GM21825 (cell line): ENCODE measurements at regions not wholly inside any gene's neighbourhood (a gene's known extent, or its start where the extent isn't known, plus 50 kb on each side); places are given as distances from the start of the nearest gene placed in this dataset.

Experiments used
- ATAC-seq: cut with Tn5 transposase; IDR thresholded peaks from one replicate; pipeline ENCODE4 v1.9.1; 2021; ENCODE audit warnings: mild to moderate bottlenecking, moderate library complexity; ENCODE audit not compliant: unreplicated experiment

DNA sequence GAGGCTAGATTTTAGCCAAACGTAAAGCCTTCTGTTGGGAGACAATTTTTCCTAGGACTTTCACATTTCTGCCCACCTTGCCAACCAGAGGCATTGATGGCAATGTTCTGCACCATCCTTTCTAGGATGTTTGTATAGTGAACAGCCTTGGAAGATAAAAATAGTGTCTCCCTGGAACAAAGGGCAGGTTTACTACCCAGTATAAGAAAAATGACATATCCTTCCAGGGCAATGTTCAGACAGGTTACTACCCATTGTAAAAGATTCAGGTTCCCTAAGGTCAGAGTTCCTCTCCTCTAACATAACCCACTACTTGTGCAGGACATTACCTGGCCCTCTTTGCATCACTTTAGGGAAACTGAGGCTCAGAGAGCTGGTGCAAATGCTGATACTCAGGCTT is 248.2 kb upstream of the VEPH1 start:
- ATAC-seq: no peak

DNA sequence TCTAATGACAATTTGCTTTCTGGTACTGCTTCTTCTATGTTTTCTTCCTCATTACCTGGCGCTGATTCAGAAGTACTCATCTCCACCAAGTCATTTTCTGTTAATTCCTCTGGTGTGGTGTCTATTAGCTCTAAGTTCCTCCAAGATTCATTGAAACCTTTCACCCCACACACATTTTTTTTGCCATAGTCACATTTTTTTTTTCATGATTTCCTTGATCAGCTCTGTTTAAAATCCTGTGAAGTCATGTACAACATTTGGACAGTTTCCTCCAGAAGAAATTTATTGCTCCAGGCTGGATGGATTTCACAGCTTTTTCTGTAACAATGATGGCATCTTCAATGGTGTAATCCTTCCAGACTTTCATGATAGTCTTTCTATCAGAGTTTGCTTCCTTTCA is 243.2 kb upstream of the VEPH1 start:
- ATAC-seq: no peak

DNA sequence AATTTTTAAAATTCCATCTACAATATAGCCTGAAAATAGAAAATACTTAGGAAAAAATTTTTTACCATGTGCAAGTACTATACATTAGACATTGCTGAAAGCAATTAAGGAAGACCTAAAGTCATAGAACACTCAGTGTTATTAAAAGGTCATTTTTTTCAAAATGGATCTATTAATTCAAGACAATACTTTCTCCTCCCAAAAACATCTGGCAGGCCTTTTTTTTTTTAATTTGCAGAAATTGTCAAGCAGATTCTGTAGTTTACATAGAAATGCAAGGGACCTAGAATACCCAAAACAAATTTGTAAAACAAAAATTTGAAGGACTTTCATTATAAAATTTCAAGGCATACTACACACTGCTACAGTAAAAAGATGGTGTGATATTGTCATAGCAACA is 238.4 kb upstream of the VEPH1 start:
- no peak for ATAC-seq

DNA sequence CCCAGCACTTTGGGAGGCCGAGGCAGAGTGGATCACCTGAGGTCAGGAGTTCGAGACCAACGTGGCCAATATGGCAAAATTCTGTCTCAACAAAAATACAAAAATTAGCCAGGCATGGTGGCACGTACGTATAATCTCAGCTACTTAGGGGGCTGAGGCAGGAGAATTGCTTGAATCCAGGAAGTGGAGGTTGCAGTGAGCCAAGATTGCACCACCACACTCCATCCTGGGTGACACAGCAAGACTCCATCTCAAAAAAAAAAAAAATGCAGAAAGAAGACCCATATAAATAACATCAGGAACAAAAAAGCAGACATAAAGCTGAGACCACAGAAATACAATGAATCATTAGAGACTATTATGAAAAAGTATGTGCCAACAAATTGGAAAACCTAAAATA is 235.2 kb upstream of the VEPH1 start:
- ATAC-seq: no peak

DNA sequence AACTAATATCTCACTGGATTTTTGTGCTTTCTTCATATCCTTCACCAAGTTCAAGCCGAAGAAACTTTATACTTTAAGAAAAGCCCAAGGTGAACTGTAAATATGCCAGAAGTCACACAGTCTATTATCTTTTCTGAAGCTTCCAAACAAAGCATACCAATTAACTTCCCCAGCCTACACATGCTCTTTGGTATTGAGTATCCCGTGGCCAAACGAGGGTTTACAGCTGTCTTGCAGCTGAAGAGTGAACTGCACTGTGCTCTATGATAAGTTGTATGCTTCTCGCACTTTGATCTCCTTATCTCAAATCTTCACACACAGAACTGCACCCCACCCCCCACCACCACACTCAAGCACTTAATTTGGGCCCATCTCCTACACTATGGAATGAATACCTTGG is 215.6 kb upstream of the VEPH1 start:
- no peak for ATAC-seq

DNA sequence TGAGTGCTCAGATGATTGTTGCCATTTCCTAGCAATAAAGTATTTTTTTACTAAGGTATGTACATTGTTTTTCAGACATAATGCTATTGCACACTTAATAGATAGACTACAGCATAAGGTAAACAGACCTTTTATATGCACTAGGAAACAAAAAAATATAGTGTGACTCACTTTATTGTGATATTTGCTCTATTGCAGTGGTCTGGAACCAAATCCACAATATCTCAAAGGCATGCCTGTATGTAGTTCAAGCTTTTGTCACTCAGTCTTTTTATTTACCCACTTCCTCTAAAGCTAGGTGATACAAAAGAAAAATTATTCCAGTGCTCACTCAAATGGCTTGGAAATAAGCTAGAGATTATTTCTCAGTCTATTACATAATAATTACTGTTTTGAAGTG is 209.9 kb upstream of the VEPH1 start:
- no peak for ATAC-seq

DNA sequence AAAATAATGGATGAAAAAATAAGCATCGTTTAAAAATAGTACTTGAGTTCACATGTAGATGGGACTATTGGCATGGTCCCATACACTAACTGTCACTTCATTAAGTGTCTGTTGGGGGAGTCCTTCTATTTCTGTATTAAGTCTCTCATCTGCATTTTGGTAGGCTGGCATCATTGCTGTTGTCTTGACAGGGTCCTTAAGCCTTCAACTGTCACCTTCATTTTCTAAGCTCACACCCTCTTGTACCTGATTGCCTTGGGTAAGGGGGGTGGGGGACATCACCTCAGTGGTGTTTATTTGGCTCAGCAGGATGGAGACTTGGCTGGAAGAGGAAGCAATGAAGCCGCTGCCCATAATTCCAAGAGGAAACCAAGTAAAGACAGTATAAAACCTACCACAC is 202.0 kb upstream of the VEPH1 start:
- no peak for ATAC-seq

DNA sequence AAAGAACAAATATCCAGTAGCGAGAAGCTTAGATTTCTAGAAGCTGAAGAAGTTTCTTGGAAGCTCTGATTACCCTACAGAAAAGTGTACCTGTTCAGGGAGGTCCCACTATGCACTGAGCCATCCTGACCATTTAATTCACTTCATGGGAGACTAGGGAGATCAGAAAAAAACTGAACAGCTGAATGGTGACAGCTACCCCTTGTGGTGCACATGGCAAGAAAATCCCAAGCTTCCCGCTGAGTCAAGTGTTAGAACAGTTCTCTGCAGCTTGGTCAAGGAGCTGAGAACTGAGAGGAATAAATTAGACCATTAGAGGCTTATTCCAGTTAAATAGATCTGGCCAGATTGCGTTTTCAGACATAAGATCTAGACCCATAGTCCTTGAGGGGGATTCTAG is 197.2 kb upstream of the VEPH1 start:
- ATAC-seq: no peak

DNA sequence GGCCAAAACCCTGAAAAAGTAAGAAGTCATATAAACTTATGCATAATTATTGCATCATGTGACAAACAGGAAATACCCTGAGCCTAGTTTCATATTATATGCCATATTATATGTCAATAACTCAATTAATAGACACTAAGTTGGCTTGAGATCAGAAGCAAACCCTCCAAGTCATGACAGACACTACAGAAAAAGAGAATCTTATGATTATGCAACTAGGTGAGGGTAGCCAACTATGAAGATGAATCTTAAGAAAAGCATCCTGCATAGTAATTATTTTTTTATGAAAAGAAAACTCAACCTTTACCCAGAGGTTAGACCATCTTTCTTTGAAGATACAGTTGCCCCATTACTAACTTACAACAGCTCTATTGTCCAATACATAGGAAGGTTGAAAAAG is 192.4 kb upstream of the VEPH1 start:
- no peak for ATAC-seq

DNA sequence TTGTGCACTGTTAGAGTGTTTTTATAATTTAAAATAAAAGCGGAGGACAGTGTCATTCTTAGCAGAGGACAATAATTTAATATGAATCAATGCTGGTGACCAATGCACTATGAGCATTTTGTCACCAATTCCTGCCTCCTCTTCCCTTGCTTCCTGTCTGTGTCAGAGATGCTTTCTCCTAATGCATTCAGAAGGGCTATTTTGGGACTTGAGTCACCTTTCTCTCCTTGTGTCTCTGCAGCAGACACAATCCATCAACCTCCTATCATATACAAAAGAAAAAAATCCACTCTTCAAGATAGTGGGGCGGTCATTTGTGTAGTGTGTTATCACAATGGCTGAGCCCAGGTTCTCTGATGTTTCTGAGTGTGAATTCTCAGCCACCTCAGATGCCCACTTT is 191.9 kb upstream of the VEPH1 start:
- no peak for ATAC-seq

DNA sequence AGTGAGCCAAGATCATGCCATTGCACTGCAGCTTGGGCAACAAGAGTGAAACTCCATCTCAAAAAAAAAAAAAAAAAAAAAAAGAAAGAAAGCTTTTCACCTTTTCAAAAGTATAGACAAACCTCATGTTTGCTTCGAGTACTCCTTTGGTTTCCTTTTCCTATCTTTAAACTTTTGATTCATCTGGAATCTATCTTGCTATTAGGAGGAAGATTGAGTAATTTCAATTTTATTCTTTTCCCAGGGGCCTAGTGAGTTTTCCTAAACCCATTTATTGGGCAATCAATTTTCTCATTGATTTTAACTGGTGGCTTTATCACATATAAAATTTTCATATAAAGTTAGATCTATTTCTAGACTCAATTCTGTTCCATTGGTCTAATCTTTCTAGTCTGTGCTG is 190.5 kb upstream of the VEPH1 start:
- ATAC-seq: no peak

DNA sequence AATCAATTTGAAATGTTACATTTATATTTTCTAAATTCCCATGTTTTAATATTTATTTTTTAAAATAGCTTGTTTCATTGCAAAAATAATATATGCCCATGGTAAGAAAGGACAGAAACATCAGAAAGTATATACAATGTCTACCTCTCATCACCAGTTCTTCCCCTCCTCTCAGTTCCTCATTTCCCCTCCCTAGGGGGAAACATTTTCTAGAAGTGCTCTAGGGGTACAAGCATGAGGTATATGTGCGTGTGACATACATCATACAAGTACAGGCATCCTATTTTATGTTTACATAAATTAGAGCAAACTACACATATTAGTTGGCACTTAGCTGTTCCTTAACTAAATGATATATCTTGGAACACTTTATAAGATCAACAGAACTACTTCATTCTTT is 189.3 kb upstream of the VEPH1 start:
- ATAC-seq: no peak

DNA sequence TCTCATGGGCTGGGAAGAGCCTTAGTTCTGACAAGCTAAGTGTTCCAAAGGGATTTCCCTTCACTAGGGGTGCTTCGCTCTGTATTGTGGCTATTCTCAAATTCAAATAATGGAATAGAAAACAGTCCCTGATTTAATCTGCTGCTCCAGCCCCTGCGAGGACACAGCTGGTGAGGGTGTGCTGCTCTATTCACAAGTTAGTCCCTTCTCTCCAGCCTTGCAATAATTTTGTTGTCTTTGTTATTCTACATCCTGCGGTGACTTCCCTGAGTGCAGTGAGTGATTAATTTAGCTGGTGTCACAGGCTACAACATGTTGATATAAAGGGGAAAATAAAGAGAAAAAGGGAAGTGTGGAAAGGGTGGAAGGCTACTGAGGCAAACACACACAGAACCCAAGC is 180.5 kb upstream of the VEPH1 start:
- no peak for ATAC-seq

DNA sequence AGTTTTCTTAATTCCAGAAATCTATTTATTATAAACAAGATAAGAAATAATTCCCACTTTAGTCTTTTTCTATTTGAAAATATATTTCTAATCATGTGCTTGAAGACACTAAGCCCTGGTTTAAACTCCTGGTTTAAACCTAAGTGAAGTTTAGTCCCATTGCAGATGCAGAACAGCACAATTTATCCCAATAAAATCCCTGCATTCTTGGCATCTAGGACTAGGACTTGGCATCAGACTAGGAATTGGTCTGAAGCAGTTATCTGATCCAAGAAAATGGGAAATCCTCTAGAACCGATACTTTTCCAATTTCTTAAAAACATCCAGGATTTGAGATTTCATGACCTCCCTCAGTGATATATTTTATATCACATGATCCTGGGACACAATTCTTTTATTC is 168.8 kb upstream of the VEPH1 start:
- ATAC-seq: no peak

DNA sequence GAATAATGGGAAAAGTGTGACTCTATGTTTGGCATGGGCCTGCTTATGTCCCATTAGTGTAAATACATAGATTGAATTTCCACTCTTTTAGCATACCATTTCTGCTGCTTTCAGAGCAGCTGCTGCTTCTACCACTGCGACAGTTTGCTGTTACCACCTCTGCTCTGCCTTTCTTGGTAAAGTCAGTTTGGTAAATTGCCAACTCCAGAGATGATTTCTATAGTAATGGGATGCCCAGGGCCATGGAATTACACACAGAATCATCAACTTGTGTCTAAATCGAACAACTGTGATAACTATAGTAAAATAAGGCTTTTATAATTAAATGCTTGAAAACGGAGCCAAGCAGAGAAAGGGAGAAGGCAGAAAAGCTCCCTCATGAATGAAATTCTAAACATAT is 168.4 kb upstream of the VEPH1 start:
- ATAC-seq: no peak

DNA sequence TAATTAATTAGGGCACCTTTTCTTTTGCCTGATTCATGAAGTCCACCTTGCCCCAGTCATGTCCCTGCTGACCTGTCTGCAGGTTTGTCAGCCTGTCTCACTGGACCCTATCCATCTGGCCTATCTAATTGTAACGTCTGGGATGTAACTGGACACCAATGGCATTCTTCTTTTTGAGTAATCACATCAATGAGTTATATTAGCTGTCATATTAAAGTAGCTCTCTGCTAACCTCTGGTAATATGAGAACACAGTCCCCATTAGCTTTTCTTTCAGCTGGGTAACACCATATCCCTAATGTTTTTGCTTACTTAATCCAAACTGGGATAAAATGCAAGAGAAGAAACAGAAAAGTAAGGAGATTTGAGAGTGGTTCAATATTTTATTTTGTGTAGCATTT is 166.2 kb upstream of the VEPH1 start:
- no peak for ATAC-seq

DNA sequence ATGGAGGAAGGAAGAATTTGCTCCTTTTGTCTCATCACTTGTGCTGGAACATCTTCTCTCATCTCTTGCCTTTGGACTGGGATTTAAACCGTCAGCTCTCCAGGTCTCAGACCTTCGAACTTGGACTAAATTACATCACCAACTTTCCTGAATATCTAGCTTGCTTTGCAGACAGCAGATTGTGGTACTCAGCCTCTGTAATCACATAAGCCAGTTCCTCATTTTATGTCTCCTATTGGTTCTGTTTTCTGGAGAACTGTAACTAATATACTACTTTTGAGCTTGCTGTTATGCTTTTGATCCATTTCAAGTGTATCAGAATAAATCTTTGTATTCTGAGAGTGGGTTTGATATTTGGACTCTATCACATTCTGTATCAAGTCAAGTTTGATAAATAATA is 164.3 kb upstream of the VEPH1 start:
- ATAC-seq: no peak

DNA sequence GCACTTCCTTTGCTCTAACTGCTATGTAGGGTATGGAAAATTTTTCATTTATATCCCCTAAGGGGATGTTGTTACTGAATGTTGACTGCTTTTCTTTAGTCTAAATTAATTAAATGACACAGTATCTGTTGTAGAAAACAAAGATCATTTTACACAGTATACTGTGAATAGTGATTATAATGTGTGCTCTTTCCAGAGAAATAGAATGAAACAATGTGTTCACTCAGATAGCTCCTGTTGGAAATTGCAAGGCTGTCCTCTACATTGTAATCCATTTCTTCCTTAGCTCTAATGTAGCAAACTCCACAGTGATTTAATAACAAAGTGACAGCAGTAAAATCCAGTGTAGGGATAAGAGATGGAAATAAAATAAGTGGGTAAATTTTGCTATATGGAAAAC is 159.0 kb upstream of the VEPH1 start:
- no peak for ATAC-seq

DNA sequence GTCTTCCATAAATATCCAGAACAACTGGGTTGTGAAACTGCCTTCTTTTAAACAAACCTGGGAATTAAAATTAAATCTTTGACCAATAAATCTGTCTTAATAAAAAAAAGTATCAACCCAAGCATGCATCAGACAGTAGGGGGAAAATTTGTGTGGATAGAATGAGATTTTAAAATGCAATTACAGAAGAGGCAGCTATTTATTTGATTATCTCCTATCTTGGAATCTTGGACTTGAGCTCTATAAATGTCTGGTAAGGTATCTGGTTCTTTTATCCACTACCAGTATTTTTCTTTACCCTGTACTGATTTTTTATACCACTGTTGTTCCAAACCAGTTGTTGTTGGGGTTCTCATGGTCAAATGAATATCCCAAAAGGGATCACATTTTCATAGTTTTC is 157.6 kb upstream of the VEPH1 start:
- no peak for ATAC-seq

DNA sequence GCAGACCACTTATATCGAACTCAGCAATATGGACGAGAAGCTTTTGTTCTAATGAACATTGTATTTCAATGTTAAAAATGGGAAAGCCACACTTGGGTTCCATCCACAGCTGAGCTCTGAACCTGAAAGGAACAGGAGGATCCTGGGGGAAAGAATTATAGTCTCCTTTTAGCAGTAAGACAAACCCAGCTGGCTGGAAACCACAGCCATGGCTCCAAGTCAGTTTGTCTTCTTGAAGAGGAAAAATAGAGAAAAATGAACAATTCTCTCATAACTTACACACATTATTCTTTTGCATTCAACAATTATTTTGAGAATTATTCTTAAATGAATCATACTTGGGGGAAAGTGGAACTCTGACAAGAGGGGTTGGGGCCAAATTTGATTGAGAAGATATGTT is 149.2 kb upstream of the VEPH1 start:
- no peak for ATAC-seq

DNA sequence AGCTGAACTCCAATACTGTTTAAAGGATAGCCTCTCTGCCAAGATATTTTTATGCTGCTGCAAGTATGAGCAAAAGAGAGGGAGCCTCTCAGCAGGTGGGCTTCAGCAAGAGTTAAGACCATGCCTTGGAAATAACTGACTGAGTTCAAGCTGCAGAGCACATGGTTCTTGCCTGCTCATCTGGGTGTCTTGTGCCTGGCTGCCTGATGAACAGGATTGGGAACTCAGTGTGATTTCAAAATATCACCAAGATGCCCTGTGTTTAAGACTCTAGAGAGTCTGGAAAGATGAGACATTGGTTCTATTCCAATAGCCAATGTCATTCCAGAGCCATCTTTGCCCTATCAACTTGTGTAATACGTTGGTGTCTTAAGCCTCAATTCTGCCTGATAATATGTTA is 147.5 kb upstream of the VEPH1 start:
- no peak for ATAC-seq

DNA sequence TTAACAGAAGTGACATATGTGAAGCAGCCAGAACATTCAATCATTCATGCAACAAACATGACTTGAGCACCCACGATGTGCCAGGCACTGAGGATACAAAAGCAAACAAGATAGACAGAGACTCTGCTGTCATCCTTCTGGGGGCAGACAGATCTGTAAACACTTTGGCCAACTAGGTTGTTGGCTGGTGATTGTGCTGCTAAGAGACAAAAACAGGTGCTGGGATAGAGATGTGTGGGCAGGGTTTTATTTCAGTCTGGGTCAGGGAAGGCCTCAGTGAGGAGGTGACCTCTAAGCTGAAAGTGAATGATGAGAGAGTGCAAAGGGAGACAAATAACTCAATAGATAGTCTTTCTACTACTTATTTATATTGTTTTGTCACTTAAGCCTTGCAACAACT is 147.0 kb upstream of the VEPH1 start:
- no peak for ATAC-seq

DNA sequence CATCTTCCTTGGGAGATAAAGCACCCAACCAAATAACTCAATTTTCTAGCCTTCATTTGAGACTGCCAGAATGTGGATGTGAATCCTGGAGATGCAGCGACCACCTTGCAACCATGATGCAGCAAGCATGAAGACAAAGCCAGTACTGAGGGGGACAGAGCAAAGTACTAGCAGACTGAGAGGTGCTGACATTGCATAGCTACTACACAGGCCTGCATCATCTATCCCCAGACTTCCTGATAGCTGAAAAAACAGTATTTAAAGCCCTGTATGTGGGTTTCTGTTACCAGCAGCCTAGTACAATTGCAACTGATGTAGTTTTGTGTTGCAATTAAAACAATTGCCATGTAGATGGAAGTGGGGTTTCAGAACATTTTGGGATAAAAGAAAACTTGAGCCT is 146.3 kb upstream of the VEPH1 start:
- ATAC-seq: no peak

DNA sequence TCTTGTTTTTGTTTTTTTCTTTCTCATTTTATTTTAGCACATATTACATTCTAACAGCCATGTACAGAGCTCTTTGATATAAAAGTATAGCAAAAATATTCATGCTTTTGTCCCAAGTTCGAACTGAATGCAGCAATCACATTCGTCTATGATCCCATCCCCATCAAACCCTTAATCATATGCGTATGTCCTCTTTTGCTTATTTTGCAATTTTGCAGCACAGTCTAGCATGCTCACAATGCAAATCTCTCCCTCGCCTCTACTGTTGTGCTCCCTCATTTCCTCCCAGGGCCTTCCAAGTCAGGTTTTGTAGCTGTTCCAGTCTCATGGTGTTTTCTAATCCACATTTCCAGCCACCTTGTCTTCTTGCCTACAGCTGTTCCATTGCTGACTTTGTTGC is 144.6 kb upstream of the VEPH1 start:
- no peak for ATAC-seq
